ENCODE measurements at regions not wholly inside any gene's neighbourhood (a gene's known extent, or its start where the extent isn't known, plus 50 kb on each side); places are given as distances from the start of the nearest gene placed in this dataset.

- no peak overlapping the region for H3K4me3 ChIP-seq (ENCODE audit: low read depth, low read length)
- TF ChIP-seq, protein P1, sequence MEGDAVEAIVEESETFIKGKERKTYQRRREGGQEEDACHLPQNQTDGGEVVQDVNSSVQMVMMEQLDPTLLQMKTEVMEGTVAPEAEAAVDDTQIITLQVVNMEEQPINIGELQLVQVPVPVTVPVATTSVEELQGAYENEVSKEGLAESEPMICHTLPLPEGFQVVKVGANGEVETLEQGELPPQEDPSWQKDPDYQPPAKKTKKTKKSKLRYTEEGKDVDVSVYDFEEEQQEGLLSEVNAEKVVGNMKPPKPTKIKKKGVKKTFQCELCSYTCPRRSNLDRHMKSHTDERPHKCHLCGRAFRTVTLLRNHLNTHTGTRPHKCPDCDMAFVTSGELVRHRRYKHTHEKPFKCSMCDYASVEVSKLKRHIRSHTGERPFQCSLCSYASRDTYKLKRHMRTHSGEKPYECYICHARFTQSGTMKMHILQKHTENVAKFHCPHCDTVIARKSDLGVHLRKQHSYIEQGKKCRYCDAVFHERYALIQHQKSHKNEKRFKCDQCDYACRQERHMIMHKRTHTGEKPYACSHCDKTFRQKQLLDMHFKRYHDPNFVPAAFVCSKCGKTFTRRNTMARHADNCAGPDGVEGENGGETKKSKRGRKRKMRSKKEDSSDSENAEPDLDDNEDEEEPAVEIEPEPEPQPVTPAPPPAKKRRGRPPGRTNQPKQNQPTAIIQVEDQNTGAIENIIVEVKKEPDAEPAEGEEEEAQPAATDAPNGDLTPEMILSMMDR (IDR thresholded peaks at IDR 0.05; ENCODE audit: insufficient read depth, low read length): no peak
- no peak for DNase-seq (ENCODE audit: low read depth)
Measured at GRCh38 chr2:103638978-103639377, 877.1 kb downstream of the TMEM182 start.

- DNase-seq (ENCODE audit: low read depth): no peak
- H3K4me3 ChIP-seq (ENCODE audit: low read depth, low read length): no peak overlapping the region
- TF ChIP-seq, protein P1 (IDR thresholded peaks at IDR 0.05; ENCODE audit: insufficient read depth, low read length): no peak
Measured at GRCh38 chr2:103656558-103656957, 894.7 kb downstream of the TMEM182 start.

GRCh38 chr2:103660519-103660918 lies 898.7 kb downstream of the TMEM182 start:
- DNase-seq (ENCODE audit: low read depth): no peak
- TF ChIP-seq, protein P1 (IDR thresholded peaks at IDR 0.05; ENCODE audit: insufficient read depth, low read length): no peak
- no peak overlapping the region for H3K4me3 ChIP-seq (ENCODE audit: low read depth, low read length)

GRCh38 chr2:103660947-103661346 lies 899.1 kb downstream of the TMEM182 start:
- H3K4me3 ChIP-seq (ENCODE audit: low read depth, low read length): no peak overlapping the region
- DNase-seq (ENCODE audit: low read depth): no peak
- TF ChIP-seq, protein P1 (IDR thresholded peaks at IDR 0.05; ENCODE audit: insufficient read depth, low read length): no peak

GRCh38 chr2:103664690-103665089 lies 902.9 kb downstream of the TMEM182 start:
- DNase-seq (ENCODE audit: low read depth): no peak
- H3K4me3 ChIP-seq (ENCODE audit: low read depth, low read length): no peak overlapping the region
- TF ChIP-seq, protein P1 (IDR thresholded peaks at IDR 0.05; ENCODE audit: insufficient read depth, low read length): no peak

DNA sequence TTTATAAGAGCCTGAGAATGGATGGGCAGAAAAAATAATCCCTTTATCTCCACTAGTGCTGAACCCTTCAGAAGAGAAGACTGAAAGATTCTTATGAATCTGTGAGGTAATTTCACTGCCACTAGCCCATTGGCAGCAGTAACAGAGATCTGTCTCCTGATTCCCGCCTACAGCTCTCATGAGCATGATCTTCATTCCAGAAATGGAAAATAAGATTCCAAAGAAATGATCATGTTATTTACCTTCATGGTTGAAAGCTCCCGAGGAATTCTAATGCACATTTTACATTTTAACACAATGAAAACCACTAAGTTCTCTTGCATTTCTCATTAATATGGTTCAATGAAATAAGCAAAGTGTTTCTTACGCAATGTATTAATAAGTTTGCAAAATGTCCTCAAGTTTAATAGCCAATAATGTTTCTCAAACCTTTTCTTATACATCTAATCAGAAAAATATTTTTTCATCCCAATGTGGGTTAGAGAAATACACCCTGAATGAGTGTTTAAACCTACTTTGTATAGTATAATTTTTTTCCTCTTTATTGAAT lies 905.6 kb downstream of the TMEM182 start:
- TF ChIP-seq, protein P1 (IDR thresholded peaks at IDR 0.05; ENCODE audit: insufficient read depth, low read length): no peak
- no peak for DNase-seq (ENCODE audit: low read depth)
- H3K4me3 ChIP-seq (ENCODE audit: low read depth, low read length): no peak overlapping the region

DNA sequence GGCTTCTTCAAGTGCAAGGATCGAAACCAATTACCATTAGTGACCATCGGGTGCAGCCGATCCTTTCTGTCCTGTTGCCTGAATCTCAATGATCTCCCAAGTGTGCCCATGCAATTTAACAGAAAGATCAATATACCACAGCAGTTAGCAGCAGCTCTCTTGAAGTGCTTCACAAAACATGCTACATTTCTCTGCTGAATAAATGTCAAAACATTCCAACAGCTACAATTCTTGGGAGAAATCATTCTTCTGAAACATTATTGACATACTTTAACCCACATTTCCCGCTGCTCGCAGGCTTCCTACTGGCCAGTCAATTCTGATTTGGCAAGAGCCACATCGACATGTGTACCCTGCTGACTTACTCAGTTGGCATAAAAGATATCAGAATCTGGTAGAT lies 907.7 kb downstream of the TMEM182 start:
- TF ChIP-seq, protein P1 (IDR thresholded peaks at IDR 0.05; ENCODE audit: insufficient read depth, low read length): no peak
- no peak for DNase-seq (ENCODE audit: low read depth)
- H3K4me3 ChIP-seq (ENCODE audit: low read depth, low read length): no peak overlapping the region

Data from fibroblast of the aortic adventitia (primary cell).